Chondrocyte (in vitro differentiated cells): ENCODE measurements at regions not wholly inside any gene's neighbourhood (a gene's known extent, or its start where the extent isn't known, plus 50 kb on each side); places are given as distances from the start of the nearest gene placed in this dataset.
"Not testable (repeated sequence)": the region's sequence is repeated elsewhere in the genome, so short reads cannot be mapped to it uniquely, and the experiment has no call there.

Experiments
- DNase-seq: peaks from one replicate; pipeline ENCODE4 v3.0.0; 2021; ENCODE audit warnings: mixed read lengths, low spot score
- H3K27ac Mint-ChIP-seq: one replicate; pipeline ENCODE4 v1.8.0; 2021; ENCODE audit warnings: mild to moderate bottlenecking, moderate library complexity, mixed read lengths; ENCODE audit not compliant: unreplicated experiment
- H3K27me3 Mint-ChIP-seq: 2 replicates; pipeline ENCODE4 v1.8.0; 2021; ENCODE audit warnings: low read depth, mixed read lengths
- H3K36me3 Mint-ChIP-seq: 2 replicates; pipeline ENCODE4 v1.8.0; 2021; ENCODE audit warnings: low read depth, mixed read lengths
- H3K4me1 Mint-ChIP-seq: 2 replicates; pipeline ENCODE4 v1.8.0; 2021; ENCODE audit warnings: low read depth, mild to moderate bottlenecking, mixed read lengths
- H3K4me3 Mint-ChIP-seq: one replicate; pipeline ENCODE4 v1.8.0; 2021; ENCODE audit warnings: mild to moderate bottlenecking, moderate library complexity, mixed read lengths; ENCODE audit not compliant: unreplicated experiment
- H3K9me3 Mint-ChIP-seq: 2 replicates; pipeline ENCODE4 v1.8.0; 2021; ENCODE audit warnings: low read depth, mixed read lengths
- CTCF ChIP-seq: fragments of 200-600 bp; sonication (generic); IDR thresholded peaks from 2 replicates; pipeline ENCODE4 v1.5.0; 2021; ENCODE audit warnings: antibody characterized with exemption, mild to moderate bottlenecking, moderate library complexity

- peaks cover 51% of the 10 kb centered on the region for H3K4me1 Mint-ChIP-seq
- TF ChIP-seq CTCF, result no peak
- H3K36me3 Mint-ChIP-seq, result no peaks in the 10 kb centered on the region
- DNase-seq, result no peak
- H3K9me3 Mint-ChIP-seq, result peaks cover 10% of the 10 kb centered on the region
- no peaks in the 10 kb centered on the region for H3K27me3 Mint-ChIP-seq
- peak overlapping the region; percentile 45 for H3K4me3 Mint-ChIP-seq
- peak overlapping the region; percentile 77 for H3K27ac Mint-ChIP-seq
These were observed 333.0 kb downstream of the RFPL4B start for GRCh38 chr6:112680091-112680490.

GRCh38 chr6:112682071-112682470, 334.9 kb downstream of the RFPL4B start:
- DNase-seq, result no peak
- no peak for TF ChIP-seq CTCF
- Mint-ChIP-seq H3K27ac (peak overlapping the region; percentile 8), H3K4me3 (no peak overlapping the region), H3K27me3 (no peaks in the 10 kb centered on the region), H3K36me3 (no peaks in the 10 kb centered on the region), H3K4me1 (peaks cover 53% of the 10 kb centered on the region), H3K9me3 (no peaks in the 10 kb centered on the region)

- H3K4me1 Mint-ChIP-seq, result peaks cover 49% of the 10 kb centered on the region
- no peak for DNase-seq
- H3K27me3 Mint-ChIP-seq, result no peaks in the 10 kb centered on the region
- H3K36me3 Mint-ChIP-seq, result no peaks in the 10 kb centered on the region
- TF ChIP-seq CTCF, result no peak
- H3K27ac Mint-ChIP-seq, result no peak overlapping the region
- H3K9me3 Mint-ChIP-seq, result no peaks in the 10 kb centered on the region
- H3K4me3 Mint-ChIP-seq, result no peak overlapping the region
These were observed 336.0 kb downstream of the RFPL4B start for GRCh38 chr6:112683106-112683505.

GRCh38 chr6:112683926-112684325, 336.8 kb downstream of the RFPL4B start:
- H3K4me1 Mint-ChIP-seq, result peaks cover 45% of the 10 kb centered on the region
- H3K36me3 Mint-ChIP-seq, result no peaks in the 10 kb centered on the region
- H3K9me3 Mint-ChIP-seq, result no peaks in the 10 kb centered on the region
- no peak for DNase-seq
- H3K27ac Mint-ChIP-seq, result peak overlapping the region; percentile 93
- no peak overlapping the region for H3K4me3 Mint-ChIP-seq
- H3K27me3 Mint-ChIP-seq, result no peaks in the 10 kb centered on the region
- TF ChIP-seq CTCF, result no peak

GRCh38 chr6:112685521-112686220, 338.5 kb downstream of the RFPL4B start:
- H3K4me1 Mint-ChIP-seq, result peaks cover 33% of the 10 kb centered on the region

GRCh38 chr6:112688487-112689165, 341.5 kb downstream of the RFPL4B start:
- peak; percentile 52 for DNase-seq
- H3K36me3 Mint-ChIP-seq, H3K9me3 Mint-ChIP-seq, H3K4me3 Mint-ChIP-seq, H3K27me3 Mint-ChIP-seq: not testable (repeated sequence)
- peak overlapping the region; percentile 45 for H3K27ac Mint-ChIP-seq
- peaks cover 23% of the 10 kb centered on the region for H3K4me1 Mint-ChIP-seq

More at GRCh38 chr6:112685521-112686220, 338.5 kb downstream of the RFPL4B start:
- not testable (repeated sequence) for H3K27me3 Mint-ChIP-seq, DNase-seq, H3K9me3 Mint-ChIP-seq, H3K4me3 Mint-ChIP-seq, H3K36me3 Mint-ChIP-seq, H3K27ac Mint-ChIP-seq

GRCh38 chr6:112689183-112689858, 342.2 kb downstream of the RFPL4B start:
- H3K4me1 Mint-ChIP-seq, result peaks cover 17% of the 10 kb centered on the region
- H3K27ac Mint-ChIP-seq, H3K36me3 Mint-ChIP-seq, H3K27me3 Mint-ChIP-seq, H3K9me3 Mint-ChIP-seq, H3K4me3 Mint-ChIP-seq: not testable (repeated sequence)
- peak; percentile 59 for DNase-seq
